ENCODE measurements at regions not wholly inside any gene's neighbourhood (a gene's known extent, or its start where the extent isn't known, plus 50 kb on each side); places are given as distances from the start of the nearest gene placed in this dataset.
"Not testable (repeated sequence)": the region's sequence is repeated elsewhere in the genome, so short reads cannot be mapped to it uniquely, and the experiment has no call there.

GRCh38 chr2:125224830-125225229, 1199.7 kb downstream of the CNTNAP5 start:
- no peak for DNase-seq

- no peak for DNase-seq
Observed at GRCh38 chr2:125227843-125228392, 1202.8 kb downstream of the CNTNAP5 start.

GRCh38 chr2:125240870-125241269, 1215.8 kb downstream of the CNTNAP5 start:
- DNase-seq = no peak

GRCh38 chr2:125243074-125243473, 1218.0 kb downstream of the CNTNAP5 start:
- DNase-seq = no peak

GRCh38 chr2:125254010-125254409, 1228.9 kb downstream of the CNTNAP5 start:
- DNase-seq = no peak

GRCh38 chr2:125259451-125259850, 1234.4 kb downstream of the CNTNAP5 start:
- no peak for DNase-seq

- DNase-seq = not testable (repeated sequence)
Observed at GRCh38 chr2:125260366-125260930, 1235.4 kb downstream of the CNTNAP5 start.

GRCh38 chr2:125264453-125264852, 1239.4 kb downstream of the CNTNAP5 start:
- no peak for DNase-seq

GRCh38 chr2:125267683-125268082, 1242.6 kb downstream of the CNTNAP5 start:
- no peak for DNase-seq

- no peak for DNase-seq
Observed at GRCh38 chr2:125272651-125273050, 1247.6 kb downstream of the CNTNAP5 start.

GRCh38 chr2:125274718-125275117, 1249.6 kb downstream of the CNTNAP5 start:
- DNase-seq = no peak

GRCh38 chr2:125280265-125280664, 1255.2 kb downstream of the CNTNAP5 start:
- no peak for DNase-seq

GRCh38 chr2:125281242-125281641, 1256.2 kb downstream of the CNTNAP5 start:
- no peak for DNase-seq

GRCh38 chr2:125296742-125297141, 1271.7 kb downstream of the CNTNAP5 start:
- no peak for DNase-seq

GRCh38 chr2:125310657-125311364, 1285.7 kb downstream of the CNTNAP5 start:
- DNase-seq = no peak

GRCh38 chr2:125312342-125312741, 1287.3 kb downstream of the CNTNAP5 start:
- no peak for DNase-seq

GRCh38 chr2:125313806-125314205, 1288.7 kb downstream of the CNTNAP5 start:
- no peak for DNase-seq

GRCh38 chr2:125318740-125319139, 1293.7 kb downstream of the CNTNAP5 start:
- no peak for DNase-seq

- no peak for DNase-seq
Observed at GRCh38 chr2:125324273-125324672, 1299.2 kb downstream of the CNTNAP5 start.

GRCh38 chr2:125330133-125330532, 1305.0 kb downstream of the CNTNAP5 start:
- no peak for DNase-seq

GRCh38 chr2:125341353-125341752, 1314.6 kb upstream of the GYPC start:
- DNase-seq = no peak

GRCh38 chr2:125353542-125353941, 1302.4 kb upstream of the GYPC start:
- not testable (repeated sequence) for DNase-seq

GRCh38 chr2:125364192-125364983, 1291.6 kb upstream of the GYPC start:
- DNase-seq = no peak

- no peak for DNase-seq
Observed at GRCh38 chr2:125364984-125365265, 1291.0 kb upstream of the GYPC start.
